Lower leg skin (tissue), 4 donors: ENCODE measurements at regions not wholly inside any gene's neighbourhood (a gene's known extent, or its start where the extent isn't known, plus 50 kb on each side); places are given as distances from the start of the nearest gene placed in this dataset.

ENCODE experiments used
- DNase-seq, 2 donors: peaks; one replicate each; pipeline ENCODE4 v3.0.0-alpha.2; 2019; ENCODE audit warnings: low spot score in 2 of 2
- H3K4me3 ChIP-seq: fragments of 200-600 bp; sonication (generic); 2 replicates; pipeline ENCODE4 v1.5.1; 2017; ENCODE audit warnings: mild to moderate bottlenecking, low read depth; ENCODE audit not compliant: poor library complexity, severe bottlenecking
- CTCF ChIP-seq, 3 donors: fragments of 450-650 bp; IDR thresholded peaks; one replicate each; pipeline ENCODE4 v1.5.1; 2016; ENCODE audit warnings: antibody characterized with exemption in 3 of 3, mild to moderate bottlenecking in 3 of 3, moderate library complexity in 2 of 3
- POLR2A ChIP-seq, 2 donors: fragments of 450-650 bp; IDR thresholded peaks; one replicate each; pipeline ENCODE4 v1.6.1; 2016 to 2017; ENCODE audit warnings: antibody characterized with exemption in 2 of 2, mild to moderate bottlenecking in 1 of 2, moderate library complexity in 1 of 2
- WGBS, 2 donors: methylation state at CpG; one replicate each; pipeline ENCODE4 v1.1.5; 2018; 5-methylcytosine and 5-hydroxymethylcytosine counted together
- intact Hi-C: fragments of 100-400 bp; cut with DNase I; formaldehyde crosslinking; loops from one replicate; pipeline ENCODE4 v1.15.0; 2023; ENCODE audit warnings: low total_unique reads

- TF ChIP-seq CTCF (IDR thresholded peaks at IDR 0.05) (no peak), POLR2A (IDR thresholded peaks at IDR 0.05) (no peak)
- no peak overlapping the region for H3K4me3 ChIP-seq
- 86 to 94% methylated on average over 2 of the region's 2 CpGs for WGBS, 2 donors
- intact Hi-C loops = no loop called here
- no peak for DNase-seq
Observed at GRCh38 chr13:109285586-109285985, 500.8 kb downstream of the IRS2 start.

GRCh38 chr13:109281903-109282635, 504.3 kb downstream of the IRS2 start:
- no peak for DNase-seq
- H3K4me3 ChIP-seq = no peak overlapping the region
- intact Hi-C loops = no loop called here
- 90% methylated on average over 10 to 11 of the region's 11 CpGs for WGBS, 2 donors
- no peak for TF ChIP-seq CTCF (IDR thresholded peaks at IDR 0.05)
- no peak for TF ChIP-seq POLR2A (IDR thresholded peaks at IDR 0.05)

GRCh38 chr13:109281017-109281902, 505.1 kb downstream of the IRS2 start:
- DNase-seq = no peak
- H3K4me3 ChIP-seq = no peak overlapping the region
- intact Hi-C loops = no loop called here
- no peak for TF ChIP-seq POLR2A (IDR thresholded peaks at IDR 0.05)
- TF ChIP-seq CTCF (IDR thresholded peaks at IDR 0.05) = no peak
- WGBS, 2 donors = 63 to 66% methylated on average over 11 of the region's 11 CpGs

GRCh38 chr13:109276261-109276660, 510.1 kb downstream of the IRS2 start:
- intact Hi-C loops = no loop called here
- DNase-seq = no peak
- no peak overlapping the region for H3K4me3 ChIP-seq
- 91 to 92% methylated on average over 4 of the region's 4 CpGs for WGBS, 2 donors
- TF ChIP-seq POLR2A (IDR thresholded peaks at IDR 0.05) (no peak), CTCF (IDR thresholded peaks at IDR 0.05) (no peak)

- intact Hi-C loops = no loop called here
- no peak for TF ChIP-seq CTCF (IDR thresholded peaks at IDR 0.05)
- no peak for TF ChIP-seq POLR2A (IDR thresholded peaks at IDR 0.05)
- H3K4me3 ChIP-seq = no peak overlapping the region
- WGBS, 2 donors = 67 to 82% methylated on average over 5 of the region's 5 CpGs
- no peak for DNase-seq
Observed at GRCh38 chr13:109275852-109276251, 510.5 kb downstream of the IRS2 start.
